Endodermal cell (in vitro differentiated cells): ENCODE measurements at regions not wholly inside any gene's neighbourhood (a gene's known extent, or its start where the extent isn't known, plus 50 kb on each side); places are given as distances from the start of the nearest gene placed in this dataset.

Experiments
- DNase-seq: peaks from one replicate; pipeline ENCODE4 v3.0.0-alpha.2; 2017
- H3K27ac ChIP-seq: 2 replicates; pipeline ENCODE4 v1.5.1; 2013; ENCODE audit warnings: mild to moderate bottlenecking, low read depth, low read length, moderate library complexity
- H3K27me3 ChIP-seq: 2 replicates; pipeline ENCODE4 v1.6.1; 2013; ENCODE audit warnings: mild to moderate bottlenecking, low read length, moderate library complexity; ENCODE audit not compliant: insufficient read depth, control insufficient read depth, poor library complexity, severe bottlenecking
- H3K36me3 ChIP-seq: 2 replicates; pipeline ENCODE4 v1.7.0; 2013; ENCODE audit warnings: mild to moderate bottlenecking, low read length, moderate library complexity; ENCODE audit not compliant: control insufficient read depth, insufficient read depth
- H3K4me1 ChIP-seq: one replicate; pipeline ENCODE4 v1.7.0; 2013; ENCODE audit warnings: low read length; ENCODE audit not compliant: control insufficient read depth, insufficient read depth
- H3K4me3 ChIP-seq: 2 replicates; pipeline ENCODE4 v1.5.1; 2013; ENCODE audit warnings: mild to moderate bottlenecking, low read length, moderate library complexity
- H3K9ac ChIP-seq: 2 replicates; pipeline ENCODE4 v1.6.1; 2013; ENCODE audit warnings: mild to moderate bottlenecking, low read length, moderate library complexity; ENCODE audit not compliant: poor library complexity, severe bottlenecking; ENCODE audit errors: extremely low read depth
- H3K9me3 ChIP-seq: 2 replicates; pipeline ENCODE4 v1.6.1; 2013; ENCODE audit warnings: mild to moderate bottlenecking, low read length, moderate library complexity; ENCODE audit not compliant: control insufficient read depth
- H3K27ac Mint-ChIP-seq: 2 replicates; pipeline ENCODE4 v1.8.0; 2020; ENCODE audit warnings: mixed read lengths
- H3K27me3 Mint-ChIP-seq: 2 replicates; pipeline ENCODE4 v1.8.0; 2021; ENCODE audit warnings: mild to moderate bottlenecking, mixed read lengths; ENCODE audit not compliant: insufficient read depth
- H3K36me3 Mint-ChIP-seq: 2 replicates; pipeline ENCODE4 v1.8.0; 2020; ENCODE audit warnings: low read depth, mixed read lengths
- H3K4me1 Mint-ChIP-seq: 2 replicates; pipeline ENCODE4 v1.8.0; 2020; ENCODE audit warnings: mixed read lengths
- H3K4me3 Mint-ChIP-seq: 2 replicates; pipeline ENCODE4 v1.8.0; 2020; ENCODE audit warnings: mild to moderate bottlenecking, moderate library complexity, mixed read lengths
- H3K9me3 Mint-ChIP-seq: 2 replicates; pipeline ENCODE4 v1.8.0; 2020; ENCODE audit warnings: mild to moderate bottlenecking, mixed read lengths
- CTCF ChIP-seq: fragments of 200-600 bp; sonication (generic); conservative IDR thresholded peaks from 2 replicates; pipeline ENCODE4 v1.5.0; 2021; ENCODE audit warnings: antibody characterized with exemption, mild to moderate bottlenecking
- WGBS, 2 experiments: methylation state at CpG; one replicate each; pipeline versions ENCODE4 v1.1.5 to v1.1.7; 2013; ENCODE audit warnings: missing lambda C conversion rate in 2 of 2, mixed read lengths in 1 of 2; ENCODE audit not compliant: insufficient coverage in 1 of 2, insufficient read length in 1 of 2; 5-methylcytosine and 5-hydroxymethylcytosine counted together

- 1 to 2% methylated on average over 26 to 53 of the region's 53 CpGs for WGBS, 2 experiments
- Histone ChIP-seq H3K27me3 (peaks cover 95% of the 10 kb centered on the region), H3K27ac (peak overlapping the region; percentile 89), H3K9ac (no peak overlapping the region), H3K36me3 (no peaks in the 10 kb centered on the region), H3K9me3 (no peaks in the 10 kb centered on the region), H3K4me1 (peaks cover 5% of the 10 kb centered on the region), H3K4me3 (peak overlapping the region; percentile 71)
- H3K27me3 Mint-ChIP-seq = peaks cover 89% of the 10 kb centered on the region
- no peak overlapping the region for H3K27ac Mint-ChIP-seq
- no peaks in the 10 kb centered on the region for H3K9me3 Mint-ChIP-seq
- peak; percentile 10 for TF ChIP-seq CTCF
- H3K36me3 Mint-ChIP-seq = no peaks in the 10 kb centered on the region
- H3K4me1 Mint-ChIP-seq = peaks cover 24% of the 10 kb centered on the region
- peak; percentile 99 for DNase-seq
- H3K4me3 Mint-ChIP-seq = peak overlapping the region; percentile 47
Observed at GRCh38 chr5:88660947-88661805, 221.8 kb downstream of the MEF2C start.

- H3K27ac Mint-ChIP-seq = no peak overlapping the region
- DNase-seq = no peak
- peak overlapping the region; percentile 71 for H3K4me3 ChIP-seq
- peak overlapping the region; percentile 89 for H3K27ac ChIP-seq
- no peaks in the 10 kb centered on the region for H3K36me3 Mint-ChIP-seq
- H3K9ac ChIP-seq = no peak overlapping the region
- no peaks in the 10 kb centered on the region for H3K9me3 Mint-ChIP-seq
- H3K9me3 ChIP-seq = no peaks in the 10 kb centered on the region
- peaks cover 17% of the 10 kb centered on the region for H3K4me1 Mint-ChIP-seq
- H3K4me1 ChIP-seq = peaks cover 5% of the 10 kb centered on the region
- H3K27me3 ChIP-seq = peaks cover 95% of the 10 kb centered on the region
- H3K27me3 Mint-ChIP-seq = peaks cover 81% of the 10 kb centered on the region
- peak overlapping the region; percentile 47 for H3K4me3 Mint-ChIP-seq
- no peaks in the 10 kb centered on the region for H3K36me3 ChIP-seq
- 2% methylated on average over 9 to 31 of the region's 41 CpGs for WGBS, 2 experiments
- peak; percentile 14 for TF ChIP-seq CTCF
Observed at GRCh38 chr5:88660264-88660946, 222.6 kb downstream of the MEF2C start.

- Histone ChIP-seq H3K36me3 (no peaks in the 10 kb centered on the region), H3K27ac (no peak overlapping the region), H3K27me3 (peaks cover 93% of the 10 kb centered on the region), H3K9ac (no peak overlapping the region), H3K4me1 (peaks cover 5% of the 10 kb centered on the region), H3K4me3 (no peak overlapping the region), H3K9me3 (no peaks in the 10 kb centered on the region)
- H3K4me3 Mint-ChIP-seq = peak overlapping the region; percentile 47
- DNase-seq = peak; percentile 88
- H3K9me3 Mint-ChIP-seq = no peaks in the 10 kb centered on the region
- no peak overlapping the region for H3K27ac Mint-ChIP-seq
- no peak for TF ChIP-seq CTCF
- WGBS, 2 experiments = 4 to 7% methylated on average over 16 to 32 of the region's 32 CpGs
- no peaks in the 10 kb centered on the region for H3K36me3 Mint-ChIP-seq
- H3K27me3 Mint-ChIP-seq = peaks cover 74% of the 10 kb centered on the region
- H3K4me1 Mint-ChIP-seq = peaks cover 15% of the 10 kb centered on the region
Observed at GRCh38 chr5:88659529-88660263, 223.3 kb downstream of the MEF2C start.
